ENCODE measurements at regions not wholly inside any gene's neighbourhood (a gene's known extent, or its start where the extent isn't known, plus 50 kb on each side); places are given as distances from the start of the nearest gene placed in this dataset.
A peak's percentile ranks its signal among the peaks of the same experiment; 100 is the strongest.

DNA sequence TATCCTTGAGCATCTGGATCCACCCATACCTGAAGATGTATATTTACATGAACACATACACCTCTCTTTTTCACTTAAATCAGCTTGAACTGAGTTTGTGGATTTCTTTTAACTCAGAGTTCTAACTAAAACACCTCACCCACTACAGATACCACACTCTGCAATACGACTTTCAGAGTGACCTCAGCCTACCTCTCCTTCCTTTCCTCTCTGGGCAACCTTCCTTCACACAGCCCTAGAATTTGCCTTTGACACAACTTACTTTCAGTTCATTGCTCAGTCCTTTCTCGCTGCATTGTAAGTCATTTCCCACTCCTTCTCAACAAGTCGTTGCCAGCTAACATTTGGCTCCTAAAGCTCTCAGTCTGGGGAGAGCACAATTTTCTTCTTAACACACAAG lies 151.9 kb upstream of the IRX3 start:
- DNase-seq (ENCODE audit: low spot score), result no peak

GRCh38 chr16:54437921-54438320 lies 151.3 kb upstream of the IRX3 start:
- DNase-seq (ENCODE audit: low spot score), result no peak

DNA sequence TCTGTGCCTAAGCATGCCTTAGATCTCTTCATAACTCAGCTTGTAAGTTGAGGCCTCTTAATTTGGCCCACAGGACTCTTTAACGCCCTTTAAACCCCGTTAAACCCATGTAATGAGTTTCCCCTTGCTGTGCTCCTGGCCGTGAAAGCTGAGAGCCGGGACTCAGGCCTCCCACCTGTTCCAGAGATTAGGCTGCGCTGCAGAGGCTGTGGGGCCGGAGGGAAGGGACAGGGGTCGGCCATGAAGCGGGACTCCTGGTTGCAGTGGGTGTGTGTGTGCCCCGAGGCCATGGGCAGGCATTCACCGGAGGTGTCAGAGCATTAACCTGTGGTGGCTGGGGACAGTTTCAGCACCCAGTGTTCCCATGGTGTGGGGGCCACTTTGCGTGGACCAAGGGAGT lies 150.8 kb upstream of the IRX3 start:
- no peak for DNase-seq (ENCODE audit: low spot score)

DNA sequence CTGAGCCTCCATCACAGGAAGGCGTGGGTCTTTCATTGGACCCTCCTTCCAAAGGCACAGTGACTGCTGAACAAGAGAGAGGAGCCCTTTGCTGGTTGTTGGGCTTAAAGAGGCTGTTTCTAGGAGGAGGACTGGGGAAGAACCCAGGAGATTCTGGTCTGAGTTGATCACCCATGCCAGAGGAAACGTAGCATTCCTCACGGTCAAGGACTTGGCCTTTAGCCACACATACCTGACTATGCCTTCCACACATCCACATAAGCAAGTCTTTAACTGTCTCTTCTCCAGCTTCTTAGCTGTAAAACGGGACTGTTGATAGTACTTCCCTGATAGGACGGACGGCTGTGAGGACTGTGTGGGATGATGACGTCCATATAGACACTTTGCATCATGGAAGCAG lies 149.8 kb upstream of the IRX3 start:
- no peak for DNase-seq (ENCODE audit: low spot score)

- DNase-seq (ENCODE audit: low spot score), result no peak
Observed at GRCh38 chr16:54434859-54435258, 148.3 kb upstream of the IRX3 start.

DNA sequence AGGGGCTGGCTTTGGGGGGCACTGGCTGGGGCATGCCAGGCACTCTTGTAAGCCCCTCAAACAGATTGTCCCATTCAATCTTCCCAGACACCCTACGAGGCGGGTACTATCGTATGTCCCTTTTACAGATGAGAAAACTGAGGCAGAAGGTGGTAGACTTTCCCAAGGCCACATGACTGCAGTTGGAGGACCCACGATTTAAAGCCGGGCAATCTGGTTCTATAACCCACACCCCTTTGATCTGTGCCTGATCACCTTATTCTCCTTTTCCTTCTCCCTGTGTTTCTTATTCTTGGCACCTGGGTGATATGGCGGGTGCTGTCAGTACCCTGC lies 146.3 kb upstream of the IRX3 start:
- no peak for DNase-seq (ENCODE audit: low spot score)

GRCh38 chr16:54431997-54432896 lies 145.7 kb upstream of the IRX3 start:
- DNase-seq (ENCODE audit: low spot score), result peak; percentile 43

DNA sequence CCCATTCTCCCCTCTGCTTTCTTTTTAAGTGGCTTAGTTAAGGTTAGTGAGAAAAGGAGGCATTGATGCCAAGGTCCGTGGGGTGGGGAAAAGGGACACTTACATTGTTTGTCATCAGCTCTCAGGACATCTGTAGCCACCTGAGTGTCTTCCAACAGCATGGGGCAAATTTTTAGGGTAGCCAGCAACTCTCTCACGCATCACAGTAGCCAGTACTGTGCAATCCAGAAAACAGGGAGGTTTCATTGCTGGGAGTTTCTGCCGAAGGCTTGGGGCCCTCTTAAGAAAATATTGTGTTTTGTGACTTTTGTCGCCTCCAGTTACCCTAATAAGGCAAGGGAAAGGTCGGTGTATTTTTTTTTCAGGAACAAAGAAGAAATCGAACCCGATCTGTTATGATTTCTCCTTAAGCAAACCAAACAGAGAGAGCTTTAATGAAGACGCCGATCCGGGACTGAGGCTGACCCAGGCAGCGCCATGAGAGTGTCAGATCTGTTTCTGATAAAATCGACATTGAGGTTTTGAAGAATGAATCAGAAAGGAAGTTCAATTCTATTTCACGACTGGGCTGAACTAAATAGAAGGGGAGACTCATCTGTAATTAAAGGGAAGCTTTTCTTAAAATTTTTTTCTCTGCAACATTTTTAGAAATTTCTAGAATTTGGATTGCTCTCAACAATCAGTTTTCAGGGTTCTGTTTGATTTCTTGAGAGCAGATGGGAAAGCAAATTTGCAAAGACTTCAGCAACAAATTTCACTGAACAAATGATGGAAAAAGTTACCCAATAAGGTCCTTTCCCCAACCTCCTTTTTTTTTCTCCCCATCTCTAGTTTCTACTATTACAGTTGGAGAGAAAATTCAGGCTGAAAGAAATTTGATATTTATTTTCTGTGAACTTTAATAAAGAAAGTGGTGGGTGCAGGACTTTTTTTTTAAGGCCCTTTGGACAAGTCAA lies 144.7 kb upstream of the IRX3 start:
- DNase-seq (ENCODE audit: low spot score), result no peak

GRCh38 chr16:54430491-54431030 lies 144.0 kb upstream of the IRX3 start:
- no peak for DNase-seq (ENCODE audit: low spot score)

- DNase-seq (ENCODE audit: low spot score), result no peak
Observed at GRCh38 chr16:54429029-54429428, 142.4 kb upstream of the IRX3 start.

DNA sequence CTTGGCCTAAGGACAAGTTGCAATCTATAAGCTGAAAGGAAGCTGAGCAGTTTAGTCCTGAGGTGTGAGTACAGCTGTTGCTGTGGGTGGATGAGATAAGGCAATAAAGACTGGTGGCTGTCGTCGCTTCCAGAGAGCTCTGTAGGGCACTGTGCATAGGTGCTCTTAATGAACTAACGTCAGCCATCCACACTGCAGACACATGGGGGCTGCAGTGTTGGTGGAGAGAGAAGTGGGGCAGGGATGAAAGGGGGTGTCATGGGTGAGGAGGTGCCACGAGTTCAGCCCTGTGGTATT lies 139.9 kb upstream of the IRX3 start:
- no peak for DNase-seq (ENCODE audit: low spot score)

DNA sequence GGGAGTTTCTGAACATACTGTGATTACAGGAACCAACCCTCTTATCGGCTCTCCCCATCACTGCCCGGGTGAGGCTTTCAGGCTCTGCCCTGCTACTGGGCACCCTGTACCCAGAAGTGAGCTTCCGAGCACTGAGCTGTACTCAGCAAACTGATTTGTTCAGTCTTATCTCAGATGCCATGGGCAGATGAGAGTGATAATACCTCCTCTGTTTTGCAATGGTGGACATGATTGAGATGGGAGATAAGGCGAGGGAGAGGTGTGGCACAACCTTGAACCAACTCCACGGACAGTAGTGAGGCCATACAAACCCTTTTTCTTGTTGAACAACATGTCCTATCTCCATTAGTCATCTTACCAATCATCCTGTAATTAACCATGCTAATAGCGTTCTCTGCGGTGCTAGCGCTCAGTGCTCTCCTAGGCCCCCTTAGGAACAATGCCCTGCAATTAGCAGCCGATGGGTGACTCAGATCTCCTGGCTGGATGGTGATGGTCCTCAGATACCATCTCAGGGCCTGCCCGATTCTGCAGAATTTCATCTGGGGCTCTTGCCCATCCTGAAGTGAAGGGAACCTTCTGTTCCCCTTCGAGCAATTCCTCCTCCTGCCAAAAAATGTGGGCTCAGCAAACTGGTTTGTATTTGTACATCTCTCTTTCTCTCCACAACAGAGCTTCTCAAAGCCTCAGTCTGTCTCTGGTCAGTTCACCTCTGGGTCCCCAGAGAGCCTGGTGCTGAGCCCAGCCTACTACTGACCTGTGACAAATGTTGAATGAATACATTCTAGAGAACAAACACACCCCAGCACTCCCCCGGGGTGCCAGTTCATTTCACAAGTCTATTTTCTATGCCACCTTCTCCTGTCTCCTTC lies 139.3 kb upstream of the IRX3 start:
- no peak for DNase-seq (ENCODE audit: low spot score)

DNA sequence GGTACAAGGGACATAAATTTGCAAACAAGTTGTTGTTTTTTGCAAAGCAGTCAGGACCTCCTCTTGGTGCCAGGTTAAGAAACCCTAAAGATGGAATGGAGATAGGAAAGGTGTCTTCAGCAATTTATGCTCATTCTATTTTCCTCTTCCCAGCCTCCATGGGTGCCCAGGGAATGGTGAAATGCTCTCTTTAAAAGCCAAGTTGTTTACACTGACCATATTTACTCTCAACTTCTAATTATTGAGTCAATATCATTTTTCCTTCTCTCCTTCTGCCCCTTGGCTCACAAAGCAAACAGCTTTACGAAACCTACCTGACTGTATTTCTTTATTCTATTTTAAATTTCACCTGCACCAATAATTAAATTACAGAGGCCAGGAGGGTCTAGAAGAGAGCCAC lies 138.5 kb upstream of the IRX3 start:
- no peak for DNase-seq (ENCODE audit: low spot score)

DNA sequence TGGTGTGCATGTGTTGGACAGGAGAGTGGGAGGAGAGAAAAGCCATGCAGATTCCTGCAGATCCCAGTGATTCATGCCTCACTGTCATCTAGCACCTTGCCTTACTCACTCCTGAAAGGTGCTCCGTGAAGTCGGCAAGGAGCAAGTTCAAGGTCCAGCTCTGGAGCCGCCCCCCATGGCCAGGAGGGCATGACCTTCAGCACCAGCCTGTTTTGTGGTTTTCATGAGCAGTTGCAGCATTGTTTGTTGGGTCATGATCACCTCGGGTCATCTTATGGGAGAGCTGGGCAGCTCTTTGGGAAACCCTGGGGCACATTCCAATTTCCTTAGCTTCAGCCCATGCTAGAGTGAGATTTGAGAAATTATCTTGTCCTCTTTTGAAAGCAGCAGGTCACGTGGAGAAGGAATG lies 137.5 kb upstream of the IRX3 start:
- DNase-seq (ENCODE audit: low spot score), result no peak

GRCh38 chr16:54422569-54422978 lies 136.0 kb upstream of the IRX3 start:
- DNase-seq (ENCODE audit: low spot score), result no peak

- no peak for DNase-seq (ENCODE audit: low spot score)
Observed at GRCh38 chr16:54422159-54422558, 135.6 kb upstream of the IRX3 start.

DNA sequence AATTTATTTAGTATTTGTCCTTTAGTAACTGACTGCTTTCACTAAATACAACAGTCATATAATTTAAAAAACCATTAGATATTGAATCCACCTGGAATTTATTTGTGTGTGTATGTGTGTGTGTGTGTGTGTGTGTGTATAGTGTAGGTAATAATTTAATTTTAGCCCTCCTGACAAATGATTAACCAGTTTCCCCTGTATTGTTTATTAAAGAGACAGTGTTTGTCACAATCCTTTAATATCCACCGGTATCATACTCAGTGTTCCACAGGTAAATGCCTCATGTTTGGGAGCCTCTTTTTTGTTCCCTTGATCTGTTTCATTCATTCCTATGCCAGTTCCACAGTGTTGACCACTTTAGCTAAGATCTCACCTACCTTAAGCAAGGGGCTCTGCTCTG lies 134.6 kb upstream of the IRX3 start:
- DNase-seq (ENCODE audit: low spot score), result no peak

- no peak for DNase-seq (ENCODE audit: low spot score)
Observed at GRCh38 chr16:54418903-54419302, 132.3 kb upstream of the IRX3 start.

- DNase-seq (ENCODE audit: low spot score), result no peak
Observed at GRCh38 chr16:54417384-54417783, 130.8 kb upstream of the IRX3 start.

DNA sequence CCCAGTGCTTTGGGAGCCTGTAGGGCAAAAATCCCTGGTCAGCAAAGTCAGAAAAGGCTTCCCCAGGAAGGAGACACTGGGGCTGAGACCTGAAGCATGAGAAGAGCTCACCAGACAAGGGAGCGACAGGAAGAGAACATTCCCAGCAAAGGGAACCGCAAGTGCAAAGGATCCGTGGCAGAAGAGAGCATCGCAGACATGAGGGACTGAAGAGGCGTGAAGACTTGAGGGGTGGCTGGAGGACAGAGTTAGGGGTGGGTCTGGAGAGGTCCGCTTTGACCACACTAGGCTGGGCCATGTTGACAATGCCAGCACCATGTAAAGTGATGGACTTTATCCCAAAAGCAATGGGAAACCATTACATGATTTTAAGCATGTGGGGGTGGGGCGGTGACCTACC lies 128.1 kb upstream of the IRX3 start:
- DNase-seq (ENCODE audit: low spot score), result no peak

DNA sequence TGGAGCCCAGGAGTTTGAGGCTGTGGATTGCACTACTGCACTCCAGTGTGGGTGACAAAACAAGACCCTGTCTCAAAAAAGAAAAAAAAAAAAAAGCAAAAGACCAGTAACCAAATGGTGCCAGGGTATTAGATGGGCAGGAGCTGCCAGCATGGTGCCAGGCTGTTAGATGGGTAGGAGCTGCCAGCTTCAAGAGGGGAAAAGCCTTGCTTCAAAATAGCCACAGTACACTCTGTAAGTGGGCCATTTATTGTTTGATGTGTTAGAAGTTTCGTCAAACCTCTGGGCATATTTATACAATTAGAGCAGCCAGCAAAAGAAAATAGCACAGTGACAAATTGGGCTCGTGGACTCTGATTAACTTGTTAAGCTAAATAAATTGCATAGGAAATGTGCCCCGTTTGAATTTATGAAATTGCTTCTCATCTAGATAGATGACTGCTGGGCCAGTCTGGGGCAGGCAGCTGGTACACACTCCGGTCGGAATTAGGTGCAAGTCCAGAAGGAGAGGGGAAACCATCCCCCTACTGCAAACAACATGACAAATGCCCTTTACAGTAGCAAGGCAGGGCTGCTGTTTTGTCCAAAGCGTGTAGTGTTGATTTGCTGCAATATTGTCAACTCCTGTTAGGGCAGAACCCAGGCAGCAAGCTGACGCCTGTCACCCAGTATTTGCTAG lies 126.3 kb upstream of the IRX3 start:
- peak; percentile 9 for DNase-seq (ENCODE audit: low spot score)

GRCh38 chr16:54412037-54412436 lies 125.5 kb upstream of the IRX3 start:
- no peak for DNase-seq (ENCODE audit: low spot score)

Measured in globus pallidus (tissue), 1 donor.